Left ventricle myocardium inferior (tissue), 1 donor: ENCODE measurements at regions not wholly inside any gene's neighbourhood (a gene's known extent, or its start where the extent isn't known, plus 50 kb on each side); places are given as distances from the start of the nearest gene placed in this dataset.
"Not testable (repeated sequence)": the region's sequence is repeated elsewhere in the genome, so short reads cannot be mapped to it uniquely, and the experiment has no call there.

ENCODE experiments used
- DNase-seq: peaks from one replicate; pipeline ENCODE4 v3.0.0-alpha.2; 2020
- H3K27ac ChIP-seq: fragments of 200-600 bp; replicated peaks from 2 replicates; pipeline ENCODE4 v1.8.0; 2021
- H3K27me3 ChIP-seq: fragments of 200-600 bp; 2 replicates; pipeline ENCODE4 v1.8.0; 2021; ENCODE audit warnings: low read depth
- H3K36me3 ChIP-seq: fragments of 200-600 bp; 2 replicates; pipeline ENCODE4 v1.8.0; 2021
- H3K4me1 ChIP-seq: fragments of 200-600 bp; 2 replicates; pipeline ENCODE4 v1.8.0; 2021
- H3K4me3 ChIP-seq: fragments of 200-600 bp; 2 replicates; pipeline ENCODE4 v1.8.0; 2021; ENCODE audit warnings: mild to moderate bottlenecking, moderate library complexity
- H3K9me3 ChIP-seq: fragments of 200-600 bp; replicated peaks from 2 replicates; pipeline ENCODE4 v1.8.0; 2021
- CTCF ChIP-seq: fragments of 200-600 bp; IDR thresholded peaks from 2 replicates; pipeline ENCODE4 v1.8.0; 2021; ENCODE audit warnings: antibody characterized with exemption, mild to moderate bottlenecking, borderline replicate concordance
- intact Hi-C: fragments of 100-400 bp; cut with micrococcal nuclease; formaldehyde crosslinking; loops from one replicate; pipeline ENCODE4 v1.11.0; 2022
- donor health status: DM: no; HTN: yes; CAD: no; lungs with severe emphysema.

- Histone ChIP-seq H3K4me3 (no peak overlapping the region), H3K27me3 (peaks cover 16% of the 10 kb centered on the region), H3K36me3 (no peaks in the 10 kb centered on the region), H3K4me1 (no peaks in the 10 kb centered on the region), H3K27ac (no peak overlapping the region), H3K9me3 (no peaks in the 10 kb centered on the region)
- no peak for TF ChIP-seq CTCF
- intact Hi-C loops: no loop called here
- DNase-seq: no peak
These were observed 1838.1 kb upstream of the DEFB115 start for GRCh38 chr20:29419378-29419777.

DNA sequence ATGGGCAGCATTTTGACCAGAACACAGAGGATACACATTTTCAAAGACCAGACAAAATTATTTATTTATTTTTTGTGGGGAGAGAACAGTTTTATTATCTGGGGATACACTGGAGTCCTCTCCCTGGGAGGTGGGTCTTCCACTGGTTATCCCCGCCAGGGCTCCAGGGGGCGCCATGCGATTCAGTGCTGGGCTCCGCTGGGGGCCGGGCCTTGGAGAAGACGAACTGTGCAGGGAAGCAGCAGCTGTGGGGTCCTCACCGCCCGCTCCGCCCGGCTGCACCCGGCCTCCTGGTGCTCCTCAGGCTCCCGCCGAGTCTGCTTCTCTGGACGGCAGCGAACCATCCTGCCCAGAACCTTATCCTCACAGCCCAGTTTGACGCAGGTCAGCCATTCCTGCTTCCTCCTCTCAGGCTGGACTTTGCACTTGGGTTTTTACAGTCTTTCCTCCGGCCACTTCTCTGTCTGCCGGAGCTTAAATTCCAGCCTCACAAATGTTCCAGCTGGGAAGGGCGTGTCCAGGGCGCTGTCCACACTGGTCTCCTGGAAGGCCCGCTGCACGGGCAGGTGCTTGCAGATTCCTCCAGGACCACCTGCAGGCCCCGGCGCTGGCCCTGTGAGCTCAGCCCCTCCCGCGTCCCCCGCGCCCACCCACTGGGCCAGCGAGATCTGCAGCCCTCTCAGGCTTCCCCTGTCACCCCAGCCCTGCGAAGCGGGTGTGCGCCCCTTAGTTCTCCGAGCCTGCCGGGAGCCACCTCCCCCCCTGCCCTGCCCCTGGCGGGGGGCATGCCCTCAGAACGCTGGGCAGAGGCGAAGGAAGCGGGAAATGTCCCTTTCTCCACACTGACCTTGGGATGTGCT is 1830.0 kb upstream of the DEFB115 start:
- Histone ChIP-seq H3K27me3 (peaks cover 64% of the 10 kb centered on the region), H3K36me3 (no peaks in the 10 kb centered on the region), H3K27ac (no peak overlapping the region), H3K4me1 (no peaks in the 10 kb centered on the region), H3K9me3 (no peaks in the 10 kb centered on the region), H3K4me3 (no peak overlapping the region)
- DNase-seq: no peak
- TF ChIP-seq CTCF: no peak
- intact Hi-C loops: no loop called here

- no peak for TF ChIP-seq CTCF
- H3K27ac ChIP-seq: no peak overlapping the region
- no peak overlapping the region for H3K4me3 ChIP-seq
- no peak for DNase-seq
- peaks cover 58% of the 10 kb centered on the region for H3K27me3 ChIP-seq
- H3K9me3 ChIP-seq: no peaks in the 10 kb centered on the region
- intact Hi-C loops: no loop called here
- no peaks in the 10 kb centered on the region for H3K4me1 ChIP-seq
- H3K36me3 ChIP-seq: no peaks in the 10 kb centered on the region
These were observed 1826.9 kb upstream of the DEFB115 start for GRCh38 chr20:29430531-29430930.

- H3K36me3 ChIP-seq, H3K4me3 ChIP-seq, DNase-seq, H3K9me3 ChIP-seq, H3K27ac ChIP-seq, H3K4me1 ChIP-seq, intact Hi-C loops: not testable (repeated sequence)
- peaks cover 22% of the 10 kb centered on the region for H3K27me3 ChIP-seq
These were observed 1816.7 kb upstream of the DEFB115 start for GRCh38 chr20:29440721-29441120.

GRCh38 chr20:29443206-29443781 is 1814.2 kb upstream of the DEFB115 start:
- H3K4me1 ChIP-seq, H3K27ac ChIP-seq, DNase-seq, H3K36me3 ChIP-seq, H3K9me3 ChIP-seq, intact Hi-C loops: not testable (repeated sequence)
- TF ChIP-seq CTCF: peak; percentile 79
- H3K4me3 ChIP-seq: peak overlapping the region; percentile 32
- H3K27me3 ChIP-seq: peaks cover 48% of the 10 kb centered on the region

DNA sequence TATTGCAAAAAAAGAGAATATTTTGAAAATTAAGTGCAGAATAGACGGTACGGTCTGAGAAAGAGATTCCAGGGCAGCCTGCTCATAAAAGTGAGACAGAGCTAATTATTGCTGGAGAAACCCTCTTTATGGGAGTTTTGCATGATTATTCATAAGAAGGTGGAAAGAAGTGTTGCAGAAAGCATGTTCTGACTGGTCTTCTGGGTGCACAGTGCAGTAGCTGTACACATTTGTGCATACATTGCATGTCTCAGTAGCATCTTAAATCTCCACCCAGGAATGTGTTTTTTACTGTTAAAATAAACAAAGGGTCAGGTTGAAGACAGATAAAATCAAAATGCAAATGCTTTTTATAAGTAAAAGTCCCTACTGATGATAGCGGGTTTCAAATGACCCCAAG is 1813.6 kb upstream of the DEFB115 start:
- peaks cover 3% of the 10 kb centered on the region for H3K9me3 ChIP-seq
- no peaks in the 10 kb centered on the region for H3K36me3 ChIP-seq
- no peaks in the 10 kb centered on the region for H3K4me1 ChIP-seq
- no peak overlapping the region for H3K4me3 ChIP-seq
- peaks cover 53% of the 10 kb centered on the region for H3K27me3 ChIP-seq
- TF ChIP-seq CTCF: no peak
- DNase-seq: no peak
- no peak overlapping the region for H3K27ac ChIP-seq
- intact Hi-C loops: no loop called here

- Histone ChIP-seq H3K27ac (peak overlapping the region; percentile 75), H3K4me3 (peak overlapping the region; percentile 56)
These were observed 1812.2 kb upstream of the DEFB115 start for GRCh38 chr20:29445050-29445907.

More at GRCh38 chr20:29445050-29445907, 1812.2 kb upstream of the DEFB115 start:
- H3K27me3 ChIP-seq: peaks cover 56% of the 10 kb centered on the region
- intact Hi-C loops, H3K4me1 ChIP-seq, H3K36me3 ChIP-seq: not testable (repeated sequence)
- peak; percentile 73 for DNase-seq
- H3K9me3 ChIP-seq: peaks cover 18% of the 10 kb centered on the region
